GM23248 (cell line): ENCODE measurements at regions not wholly inside any gene's neighbourhood (a gene's known extent, or its start where the extent isn't known, plus 50 kb on each side); places are given as distances from the start of the nearest gene placed in this dataset.

Source experiments
- DNase-seq: peaks from one replicate; pipeline ENCODE4 v3.0.0-alpha.2; 2015
- H2AFZ ChIP-seq: fragments of 200-600 bp; sonication (generic); 2 replicates; pipeline ENCODE4 v1.6.1; 2016; ENCODE audit warnings: antibody characterized with exemption
- H3F3A ChIP-seq: fragments of 200-600 bp; sonication (generic); 2 replicates; pipeline ENCODE4 v1.6.1; 2016; ENCODE audit warnings: mild to moderate bottlenecking, antibody characterized with exemption, mixed run types; ENCODE audit not compliant: insufficient read depth
- H3K27ac ChIP-seq: fragments of 200-600 bp; sonication (generic); 2 replicates; pipeline ENCODE4 v1.5.1; 2016; ENCODE audit warnings: mild to moderate bottlenecking
- H3K27me3 ChIP-seq: fragments of 200-600 bp; sonication (generic); replicated peaks from 2 replicates; pipeline ENCODE4 v1.6.1; 2016; ENCODE audit warnings: mild to moderate bottlenecking; ENCODE audit not compliant: insufficient read depth
- H3K36me3 ChIP-seq: fragments of 200-600 bp; sonication (generic); 2 replicates; pipeline ENCODE4 v1.6.1; 2016; ENCODE audit warnings: low read depth, mild to moderate bottlenecking
- H3K4me1 ChIP-seq: fragments of 200-600 bp; sonication (generic); 2 replicates; pipeline ENCODE4 v1.6.1; 2016; ENCODE audit warnings: mild to moderate bottlenecking; ENCODE audit not compliant: insufficient read depth
- H3K4me2 ChIP-seq: fragments of 200-600 bp; sonication (generic); one replicate; pipeline ENCODE4 v1.6.1; 2016; ENCODE audit warnings: mild to moderate bottlenecking; ENCODE audit not compliant: unreplicated experiment
- H3K4me3 ChIP-seq: fragments of 200-600 bp; sonication (generic); 2 replicates; pipeline ENCODE4 v1.5.1; 2016; ENCODE audit warnings: mild to moderate bottlenecking
- H3K79me2 ChIP-seq: fragments of 200-600 bp; sonication (generic); 2 replicates; pipeline ENCODE4 v1.6.1; 2016; ENCODE audit warnings: mild to moderate bottlenecking; ENCODE audit not compliant: insufficient read depth
- H3K9ac ChIP-seq: fragments of 200-600 bp; sonication (generic); 2 replicates; pipeline ENCODE4 v1.6.1; 2016; ENCODE audit warnings: mild to moderate bottlenecking
- H3K9me2 ChIP-seq: fragments of 200-600 bp; sonication (generic); 2 replicates; pipeline ENCODE4 v1.6.1; 2016; ENCODE audit warnings: mixed run types, mild to moderate bottlenecking, moderate library complexity; ENCODE audit not compliant: insufficient read depth
- H3K9me3 ChIP-seq: fragments of 200-600 bp; sonication (generic); one replicate; pipeline ENCODE4 v1.6.1; 2017; ENCODE audit warnings: low read depth
- H4K20me1 ChIP-seq: fragments of 200-600 bp; sonication (generic); 2 replicates; pipeline ENCODE4 v1.6.0; 2016; ENCODE audit not compliant: insufficient read depth
- EZH2 ChIP-seq: fragments of 200-600 bp; sonication (generic); IDR thresholded peaks from 2 replicates; pipeline ENCODE4 v1.6.1; 2018; ENCODE audit warnings: antibody characterized with exemption, mild to moderate bottlenecking; ENCODE audit not compliant: insufficient read depth, poor library complexity, severe bottlenecking
- EZH2phosphoT487 ChIP-seq: fragments of 200-600 bp; sonication (generic); IDR thresholded peaks from 2 replicates; pipeline ENCODE4 v1.6.1; 2018; ENCODE audit warnings: antibody characterized with exemption, moderate library complexity, mild to moderate bottlenecking, low read depth; ENCODE audit not compliant: insufficient read depth
- WGBS, 2 experiments: methylation state at CpG; one replicate each; pipeline ENCODE4 v1.1.6; 2015 to 2017; ENCODE audit warnings: low lambda C conversion rate in 2 of 2, low coverage in 1 of 2; ENCODE audit errors: missing lambda C conversion rate in 2 of 2; 5-methylcytosine and 5-hydroxymethylcytosine counted together
- in situ Hi-C: fragments of 300-500 bp; cut with MboI; formaldehyde crosslinking; loops from 2 replicates; pipeline ENCODE4 v1.15.0; 2020

DNA sequence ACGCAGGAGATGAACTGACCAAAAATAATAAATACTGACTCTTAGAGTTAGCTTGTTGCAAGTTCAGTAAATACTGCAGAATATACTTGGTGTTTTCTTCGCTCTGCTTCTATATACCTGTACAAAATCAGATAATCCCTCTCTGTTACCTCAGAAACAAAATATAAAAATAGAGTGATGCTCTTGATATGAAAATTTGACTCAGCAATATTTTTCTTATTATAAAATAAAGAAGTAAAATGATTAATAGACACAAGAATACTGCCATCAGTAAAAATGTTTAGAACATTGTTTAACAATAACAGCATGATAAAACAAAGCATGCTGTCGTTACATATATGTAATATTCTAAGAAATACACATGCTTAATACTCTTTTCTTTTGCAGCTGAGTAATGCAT is 1366.9 kb upstream of the EYS start:
- Histone ChIP-seq H3K9me3 (no peaks in the 10 kb centered on the region), H3K4me2 (no peak overlapping the region), H3K27ac (no peak overlapping the region), H3K36me3 (no peaks in the 10 kb centered on the region), H4K20me1 (no peaks in the 10 kb centered on the region), H3K9ac (no peak overlapping the region), H3K79me2 (no peaks in the 10 kb centered on the region), H3K4me3 (no peak overlapping the region), H3K4me1 (no peaks in the 10 kb centered on the region), H3K27me3 (no peaks in the 10 kb centered on the region), H2AFZ (no peak overlapping the region), H3F3A (no peaks in the 10 kb centered on the region), H3K9me2 (no peaks in the 10 kb centered on the region)
- 30 to 35% methylated on average over 3 of the region's 3 CpGs for WGBS, 2 experiments
- in situ Hi-C loops, result no loop called here
- DNase-seq, result no peak
- TF ChIP-seq EZH2 (no peak), EZH2phosphoT487 (no peak)

GRCh38 chr6:67068781-67069180 is 1361.8 kb upstream of the EYS start:
- H3K36me3 ChIP-seq, result no peaks in the 10 kb centered on the region
- TF ChIP-seq EZH2 (no peak), EZH2phosphoT487 (no peak)
- no peak overlapping the region for H3K4me3 ChIP-seq
- H3K79me2 ChIP-seq, result no peaks in the 10 kb centered on the region
- no peak overlapping the region for H3K27ac ChIP-seq
- no peak overlapping the region for H3K9ac ChIP-seq
- no peaks in the 10 kb centered on the region for H4K20me1 ChIP-seq
- H3K4me2 ChIP-seq, result no peak overlapping the region
- no peaks in the 10 kb centered on the region for H3K4me1 ChIP-seq
- H2AFZ ChIP-seq, result no peak overlapping the region
- no peak for DNase-seq
- H3K9me3 ChIP-seq, result no peaks in the 10 kb centered on the region
- H3K9me2 ChIP-seq, result no peaks in the 10 kb centered on the region
- WGBS, 2 experiments, result 47 to 63% methylated on average over 2 of the region's 2 CpGs
- in situ Hi-C loops, result no loop called here
- H3F3A ChIP-seq, result no peaks in the 10 kb centered on the region
- no peaks in the 10 kb centered on the region for H3K27me3 ChIP-seq

GRCh38 chr6:67064323-67064722 is 1357.3 kb upstream of the EYS start:
- no peaks in the 10 kb centered on the region for H3K27me3 ChIP-seq
- no peak for DNase-seq
- no peak overlapping the region for H2AFZ ChIP-seq
- H4K20me1 ChIP-seq, result no peaks in the 10 kb centered on the region
- no peaks in the 10 kb centered on the region for H3K9me2 ChIP-seq
- H3K4me2 ChIP-seq, result no peak overlapping the region
- H3K4me3 ChIP-seq, result no peak overlapping the region
- no peak overlapping the region for H3K27ac ChIP-seq
- H3K4me1 ChIP-seq, result no peaks in the 10 kb centered on the region
- H3K36me3 ChIP-seq, result no peaks in the 10 kb centered on the region
- no peak overlapping the region for H3K9ac ChIP-seq
- no peaks in the 10 kb centered on the region for H3K9me3 ChIP-seq
- WGBS, 2 experiments, result 17 to 32% methylated on average over 1 of the region's 1 CpG
- H3K79me2 ChIP-seq, result no peaks in the 10 kb centered on the region
- no peaks in the 10 kb centered on the region for H3F3A ChIP-seq
- in situ Hi-C loops, result no loop called here
- TF ChIP-seq EZH2 (no peak), EZH2phosphoT487 (no peak)

GRCh38 chr6:67047996-67048395 is 1341.0 kb upstream of the EYS start:
- WGBS, 2 experiments, result 0% methylated on average over 1 of the region's 1 CpG
- H3K36me3 ChIP-seq, result no peaks in the 10 kb centered on the region
- H3K79me2 ChIP-seq, result no peaks in the 10 kb centered on the region
- TF ChIP-seq EZH2, result no peak
- TF ChIP-seq EZH2phosphoT487, result no peak
- H3K27ac ChIP-seq, result no peak overlapping the region
- H4K20me1 ChIP-seq, result no peaks in the 10 kb centered on the region
- no peak overlapping the region for H3K9ac ChIP-seq
- no peaks in the 10 kb centered on the region for H3K9me2 ChIP-seq
- no peaks in the 10 kb centered on the region for H3K27me3 ChIP-seq
- H3K4me3 ChIP-seq, result no peak overlapping the region
- H3K4me1 ChIP-seq, result no peaks in the 10 kb centered on the region
- no peak for DNase-seq
- H2AFZ ChIP-seq, result no peak overlapping the region
- no peaks in the 10 kb centered on the region for H3K9me3 ChIP-seq
- no peak overlapping the region for H3K4me2 ChIP-seq
- in situ Hi-C loops, result no loop called here
- H3F3A ChIP-seq, result no peaks in the 10 kb centered on the region

DNA sequence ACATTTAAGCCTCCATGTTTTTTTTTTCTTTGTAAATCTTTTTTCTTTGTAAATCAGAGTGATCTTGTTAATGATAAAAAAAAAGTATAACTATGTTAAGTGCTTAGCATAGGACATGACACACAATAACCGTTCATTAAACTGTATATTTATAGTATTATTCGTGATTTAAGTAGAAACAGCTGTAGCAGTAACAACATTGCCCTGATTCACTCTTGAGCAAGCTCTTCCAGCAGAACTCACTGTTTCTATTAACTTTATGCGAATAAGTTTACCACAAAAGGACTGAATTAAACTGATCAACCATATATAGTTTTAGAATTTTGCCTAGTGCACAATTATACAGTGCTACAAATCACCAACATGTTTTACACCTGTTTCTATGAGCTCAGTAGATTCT is 1338.0 kb upstream of the EYS start:
- WGBS, 2 experiments, result 1 to 4% methylated on average over 3 of the region's 3 CpGs
- no peak overlapping the region for H3K4me2 ChIP-seq
- DNase-seq, result no peak
- no peak overlapping the region for H3K27ac ChIP-seq
- no peaks in the 10 kb centered on the region for H3K79me2 ChIP-seq
- H3K4me3 ChIP-seq, result no peak overlapping the region
- no peaks in the 10 kb centered on the region for H3K36me3 ChIP-seq
- no peaks in the 10 kb centered on the region for H3F3A ChIP-seq
- H4K20me1 ChIP-seq, result no peaks in the 10 kb centered on the region
- TF ChIP-seq EZH2, result no peak
- TF ChIP-seq EZH2phosphoT487, result no peak
- H2AFZ ChIP-seq, result no peak overlapping the region
- no peak overlapping the region for H3K9ac ChIP-seq
- no peaks in the 10 kb centered on the region for H3K9me2 ChIP-seq
- H3K27me3 ChIP-seq, result no peaks in the 10 kb centered on the region
- H3K9me3 ChIP-seq, result no peaks in the 10 kb centered on the region
- in situ Hi-C loops, result no loop called here
- no peaks in the 10 kb centered on the region for H3K4me1 ChIP-seq
